ENCODE measurements at regions not wholly inside any gene's neighbourhood (a gene's known extent, or its start where the extent isn't known, plus 50 kb on each side); places are given as distances from the start of the nearest gene placed in this dataset.
"Not testable (repeated sequence)": the region's sequence is repeated elsewhere in the genome, so short reads cannot be mapped to it uniquely, and the experiment has no call there.

DNA sequence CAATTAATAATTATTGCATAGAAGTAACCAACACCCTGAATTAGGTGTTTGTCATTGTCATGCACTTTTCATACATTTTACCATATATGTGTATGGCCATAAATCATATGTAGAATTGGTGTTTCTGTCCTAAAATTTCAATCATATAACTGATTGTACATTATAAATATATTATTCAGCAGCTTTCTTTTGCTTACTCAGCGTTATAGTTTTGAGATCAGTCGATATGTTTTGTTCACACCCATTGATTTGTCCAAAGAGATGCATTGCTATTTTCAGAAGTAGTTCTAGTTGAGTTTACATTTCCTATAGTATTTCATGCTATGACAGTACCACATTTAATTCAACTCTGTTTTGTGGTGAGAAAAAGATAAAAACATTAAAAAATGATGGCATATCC, 50.5 kb upstream of the PARP4 start:
- DNase-seq, result no peak

DNA sequence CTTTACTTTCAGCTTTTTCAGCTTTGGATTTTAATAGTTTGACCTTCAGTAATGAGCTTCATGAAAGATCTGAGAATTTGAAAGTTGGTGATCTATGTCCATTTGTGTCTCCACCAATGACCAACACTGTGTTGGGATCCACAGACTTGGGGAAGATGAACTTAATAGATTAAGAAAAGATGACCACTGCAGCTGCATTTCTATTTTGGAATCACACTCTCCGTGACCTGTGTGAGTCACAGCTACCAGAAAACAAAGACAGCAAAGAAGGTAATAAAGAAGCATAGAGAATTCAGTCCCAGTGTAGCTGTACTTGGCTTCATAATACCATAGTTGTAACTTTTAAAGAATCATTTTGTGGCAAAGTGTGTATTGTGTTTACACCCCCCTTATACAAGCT, 51.4 kb upstream of the PARP4 start:
- DNase-seq, result not testable (repeated sequence)

DNA sequence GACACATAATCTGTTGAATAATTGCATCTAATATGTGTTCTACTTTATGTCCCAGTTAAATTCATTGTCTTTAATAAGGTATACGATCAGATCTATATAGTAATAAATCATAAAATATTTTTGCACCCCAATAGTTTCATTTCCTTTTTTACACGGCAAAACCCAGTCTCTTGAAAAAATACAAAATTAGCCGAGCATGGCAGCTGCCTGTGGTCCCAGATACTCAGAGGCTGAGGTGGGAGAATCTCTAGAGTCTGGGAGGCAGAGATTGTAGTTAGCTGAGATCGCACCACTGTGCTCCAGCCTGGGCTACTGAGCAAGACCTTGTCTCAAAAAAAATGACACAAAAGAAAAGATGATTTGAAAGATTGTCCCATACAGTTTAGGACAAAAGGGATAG, 52.3 kb upstream of the PARP4 start:
- DNase-seq, result no peak

DNA sequence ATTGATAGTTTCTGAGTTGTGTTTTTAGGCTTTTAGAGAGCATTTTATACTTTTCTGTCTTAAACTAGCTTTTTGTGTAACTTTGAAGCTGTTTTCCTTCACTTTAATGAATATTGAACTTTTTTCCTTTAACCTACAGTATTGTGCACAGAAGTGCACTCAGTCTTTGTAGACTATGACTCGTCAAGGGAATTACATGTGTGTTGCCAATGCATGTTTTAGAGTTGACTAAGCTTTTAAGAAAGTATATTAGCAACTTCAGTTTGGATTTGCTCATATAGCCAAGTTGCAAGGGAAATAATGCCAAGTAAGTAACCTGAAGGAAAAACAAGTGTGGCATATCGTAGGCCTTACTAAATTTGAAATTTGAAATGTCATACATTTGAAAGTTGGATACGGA, 55.0 kb upstream of the PARP4 start:
- not testable (repeated sequence) for DNase-seq

DNA sequence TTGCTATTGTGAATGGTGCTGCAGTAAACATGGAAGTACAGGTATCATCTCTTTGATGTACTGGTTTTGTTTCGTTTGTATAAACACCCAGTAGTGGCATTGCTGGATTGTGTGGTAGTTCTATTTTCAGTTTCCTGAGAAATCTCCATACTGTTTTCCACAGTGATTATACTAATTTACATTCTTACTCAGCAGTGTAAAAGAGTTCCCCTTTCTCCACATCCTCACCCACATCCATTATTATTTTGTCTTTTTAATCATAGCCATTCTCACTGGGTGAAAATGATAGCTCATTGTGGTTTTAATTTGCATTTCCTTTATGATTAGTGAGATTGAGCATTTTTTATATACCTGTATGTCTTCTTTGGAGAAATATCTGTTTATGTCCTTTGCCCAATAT, 62.3 kb upstream of the PARP4 start:
- DNase-seq, result no peak

DNA sequence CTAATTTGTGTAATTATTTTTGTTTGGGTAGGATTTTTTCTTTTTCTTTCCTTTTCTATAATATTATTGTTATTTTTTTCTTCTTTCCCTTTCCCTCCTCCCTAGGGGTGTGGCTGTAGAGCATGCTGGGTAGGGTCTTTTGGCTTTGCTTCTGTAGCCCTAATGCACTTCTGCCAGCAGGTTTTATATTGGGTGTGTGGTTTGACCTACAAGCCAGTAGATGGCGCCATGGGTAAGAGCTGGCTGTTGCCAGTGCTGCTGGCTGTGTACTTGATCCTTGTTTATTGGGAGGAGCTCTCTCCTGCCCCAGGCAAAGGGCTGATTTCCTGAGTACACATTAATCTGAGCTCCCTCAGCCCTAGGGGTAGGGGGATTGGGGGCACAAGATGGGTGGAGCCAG, 67.7 kb upstream of the PARP4 start:
- DNase-seq, result peak; percentile 27 to 46

DNA sequence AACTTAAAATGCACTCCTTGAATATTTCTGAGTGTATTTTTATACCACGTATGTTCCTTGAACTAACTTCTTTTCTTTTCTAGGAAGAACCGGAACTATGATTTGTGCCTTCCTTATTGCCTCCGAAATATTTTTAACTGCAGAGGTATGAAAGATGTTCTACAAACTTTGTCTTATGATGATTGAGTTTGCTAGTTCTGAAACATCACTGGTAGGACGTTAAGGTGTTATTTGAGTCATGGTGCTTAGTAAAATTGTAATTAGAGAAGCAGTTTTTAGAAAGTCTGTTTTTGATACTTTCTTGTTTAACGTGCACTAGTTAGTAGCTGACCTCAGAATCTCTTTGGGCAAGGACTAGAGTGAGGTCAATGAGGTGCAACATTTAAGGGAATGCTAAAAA, 69.0 kb upstream of the PARP4 start:
- not testable (repeated sequence) for DNase-seq

DNA sequence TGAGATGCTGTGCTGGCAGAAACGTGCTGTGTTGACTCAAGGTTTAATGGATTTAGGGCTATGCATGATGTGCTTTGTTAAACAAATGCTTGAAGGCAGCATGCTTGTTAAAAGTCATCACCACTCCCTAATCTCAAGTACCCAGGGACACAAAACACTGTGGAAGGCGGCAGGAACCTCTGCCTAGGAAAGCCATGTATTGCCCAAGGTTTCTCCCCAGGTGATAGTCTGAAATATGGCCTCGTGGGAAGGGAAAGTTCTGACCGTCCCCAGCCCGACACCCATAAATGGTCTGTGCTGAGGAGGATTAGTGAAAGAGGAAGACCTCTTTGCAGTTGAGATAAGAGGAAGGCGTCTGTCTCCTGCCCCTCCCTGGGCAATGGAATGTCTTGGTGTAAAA, 79.1 kb upstream of the PARP4 start:
- not testable (repeated sequence) for DNase-seq

DNA sequence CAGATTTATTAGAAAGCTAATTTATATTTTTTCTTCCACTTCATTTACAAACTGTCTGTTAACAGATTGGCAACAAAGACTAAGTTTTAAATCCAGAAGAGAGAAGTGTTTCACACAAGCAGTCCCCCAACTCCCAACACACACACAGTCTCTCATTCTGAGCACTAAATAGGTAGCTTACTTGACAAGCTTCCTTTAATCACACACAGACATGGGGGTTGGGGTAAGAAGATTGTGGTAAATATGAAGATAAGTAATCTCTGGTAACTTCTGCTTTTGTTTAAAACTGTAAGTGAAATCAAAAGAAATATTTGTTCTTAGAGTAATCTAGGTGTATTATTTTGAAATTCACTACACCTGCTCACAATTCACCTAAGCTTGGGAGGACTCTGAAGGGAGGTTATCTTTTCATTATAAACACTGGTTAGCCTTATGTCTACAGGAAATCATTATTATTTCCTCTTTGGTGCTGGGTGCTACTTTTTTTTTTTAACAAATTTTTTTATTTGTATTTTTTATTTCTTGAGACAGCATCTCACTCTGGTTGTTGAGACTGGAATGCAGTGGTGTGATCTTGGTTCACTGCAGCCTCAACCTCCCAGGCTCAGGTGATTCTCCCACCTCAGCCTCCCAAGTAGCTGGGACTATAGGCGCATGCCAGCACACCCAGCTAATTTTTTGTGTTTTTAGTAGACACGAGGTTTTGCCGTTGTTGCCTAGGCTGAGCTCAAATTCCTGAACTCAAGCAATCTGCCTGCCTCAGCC, 82.1 kb upstream of the ATP12A start:
- not testable (repeated sequence) for DNase-seq

DNA sequence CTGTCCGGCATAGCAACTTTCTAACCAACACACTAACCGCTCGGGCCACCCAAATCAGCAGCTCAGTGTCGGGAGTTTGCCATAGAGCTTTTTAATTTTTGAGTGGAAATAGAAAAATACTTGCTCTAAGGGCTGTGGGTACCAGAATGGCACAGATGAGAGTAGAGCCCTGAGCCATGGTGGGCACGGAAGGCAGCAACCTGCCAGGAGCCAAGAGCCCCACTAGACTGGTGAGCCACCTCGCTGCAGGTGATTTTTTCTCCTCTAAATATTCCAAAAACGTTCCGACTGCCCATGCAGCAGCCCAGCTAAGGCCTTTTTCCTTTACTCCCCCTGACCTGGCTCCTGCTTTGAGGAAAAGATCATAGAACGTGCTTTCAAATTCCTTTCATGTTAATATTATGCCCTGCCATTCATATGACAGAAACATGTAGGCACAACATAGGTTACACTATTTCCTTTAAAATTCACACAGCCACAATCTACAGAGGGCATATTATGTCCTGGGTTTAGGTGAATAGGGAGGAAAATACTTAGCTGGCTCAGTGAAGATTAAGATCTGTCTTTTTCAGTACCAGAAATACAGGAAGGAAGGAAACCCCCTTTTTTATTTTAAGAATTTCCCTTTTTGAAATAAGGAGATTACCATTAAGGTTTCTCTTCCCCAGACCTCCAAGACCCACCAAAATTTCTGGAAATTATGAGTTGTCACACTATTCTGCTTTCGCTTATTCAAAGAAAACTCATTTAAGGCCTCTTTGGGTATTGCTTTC, 81.0 kb upstream of the ATP12A start:
- DNase-seq, result not testable (repeated sequence)

DNA sequence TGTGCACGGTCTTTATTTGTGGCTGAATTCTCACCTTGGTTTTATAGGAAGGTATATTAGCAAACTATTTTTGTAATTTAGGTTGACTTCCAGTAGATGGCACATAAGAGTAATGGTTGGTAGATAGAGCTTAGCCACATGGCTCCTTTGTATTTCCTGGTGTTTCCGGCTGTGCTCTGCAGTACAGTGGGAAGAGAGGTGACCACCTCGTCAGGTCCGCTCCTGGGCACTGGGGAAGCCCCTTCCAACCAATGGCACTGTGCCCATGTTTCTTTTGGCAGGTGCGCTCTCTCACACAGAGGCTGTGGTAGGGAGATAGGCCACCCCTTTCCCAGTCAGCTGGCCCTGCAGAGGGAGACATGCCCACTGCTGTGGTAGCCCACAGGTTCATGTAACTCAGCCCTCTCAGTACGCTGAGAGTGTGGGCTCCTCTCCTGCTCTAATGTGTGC, 74.3 kb upstream of the ATP12A start:
- no peak for DNase-seq

DNA sequence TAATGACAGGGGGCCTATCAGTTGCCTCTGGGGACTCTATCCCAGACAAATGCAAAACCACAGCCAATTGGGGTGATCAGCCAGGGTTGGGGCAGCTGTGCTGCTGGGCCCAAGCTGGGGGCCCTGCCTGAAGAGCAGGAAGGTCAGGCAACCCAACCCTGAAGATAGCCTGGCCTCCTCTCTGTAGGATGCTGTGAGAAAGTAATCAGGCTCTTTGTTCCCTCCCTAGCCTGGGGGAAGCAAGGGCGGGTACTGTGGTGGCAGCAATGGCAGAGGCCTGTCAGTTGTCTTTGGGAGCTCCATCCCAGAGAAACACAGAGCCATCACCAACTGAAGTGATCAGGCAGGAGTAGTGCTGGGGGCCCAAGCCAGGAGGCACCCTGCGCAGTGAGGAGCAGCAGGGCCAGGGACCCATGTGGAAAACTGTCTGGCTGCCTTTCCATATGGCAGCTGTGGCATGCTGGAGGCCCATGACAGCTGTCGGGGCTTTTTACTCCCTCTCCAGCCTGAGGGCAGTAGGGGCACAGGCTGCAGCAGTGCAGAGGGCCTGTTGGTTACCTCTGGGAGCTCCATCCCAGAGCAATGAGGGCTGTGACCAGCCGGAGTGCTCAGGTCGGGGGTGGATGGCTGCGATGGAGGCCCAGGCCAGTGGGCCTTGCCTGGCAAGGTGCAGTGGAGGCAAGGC, 73.6 kb upstream of the ATP12A start:
- no peak for DNase-seq

DNA sequence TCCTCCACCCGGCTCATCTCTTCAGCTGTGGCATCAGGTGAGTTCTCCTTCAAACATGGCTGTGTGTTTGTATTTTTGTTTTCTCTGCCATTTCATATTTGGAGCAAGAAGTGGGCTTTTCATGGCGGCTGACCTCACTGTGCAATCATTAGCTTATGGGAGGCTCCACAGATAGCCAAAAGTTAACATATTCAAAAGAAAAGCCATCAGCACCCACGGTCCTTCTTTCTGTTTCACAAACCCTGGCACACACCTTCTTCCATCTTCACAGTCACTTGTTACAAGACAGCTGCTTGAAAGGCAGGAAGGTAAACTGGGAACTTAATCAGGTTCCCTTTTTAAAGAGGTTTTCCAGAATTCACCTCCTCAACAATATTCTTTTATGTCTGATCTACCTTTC, 69.3 kb upstream of the ATP12A start:
- DNase-seq, result no peak

DNA sequence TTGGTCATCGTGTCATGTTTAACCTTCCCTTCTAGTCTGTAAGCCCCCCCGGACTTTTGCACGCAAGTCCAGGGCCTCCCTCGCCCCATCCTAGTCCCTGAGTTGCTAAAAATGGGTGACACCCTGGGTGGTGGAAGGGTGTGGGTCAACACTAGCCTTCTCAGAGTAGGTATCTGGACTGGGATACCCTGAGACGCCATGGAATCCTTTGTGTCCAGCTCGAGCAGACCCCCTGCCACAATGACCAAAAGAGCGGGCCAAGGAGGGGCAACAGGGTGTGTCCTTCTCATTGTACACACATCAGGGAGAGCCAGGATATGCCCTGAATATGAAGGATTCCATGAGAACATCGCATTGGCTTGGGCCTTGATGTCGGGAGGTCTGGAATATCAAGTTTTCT, 67.5 kb upstream of the ATP12A start:
- DNase-seq, result no peak

DNA sequence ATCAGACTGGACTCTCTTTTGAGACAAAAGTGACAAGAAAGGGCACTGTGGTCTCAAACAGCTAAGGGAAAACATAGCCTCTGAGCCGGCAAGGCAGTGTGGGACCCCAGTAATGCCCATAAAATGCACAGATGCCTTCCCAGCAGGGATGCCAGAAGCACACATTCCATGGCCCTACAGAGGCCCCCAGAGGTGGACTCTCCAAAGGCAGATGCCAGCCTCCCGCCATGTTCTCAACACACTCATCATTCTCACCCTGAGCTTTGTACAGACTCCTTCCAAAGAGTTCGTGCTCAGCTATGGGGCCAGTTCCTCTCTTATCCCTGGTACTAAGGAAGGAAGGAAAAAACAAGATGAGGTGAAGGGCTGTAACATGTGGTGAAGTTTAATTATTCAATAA, 67.1 kb upstream of the ATP12A start:
- no peak for DNase-seq

DNA sequence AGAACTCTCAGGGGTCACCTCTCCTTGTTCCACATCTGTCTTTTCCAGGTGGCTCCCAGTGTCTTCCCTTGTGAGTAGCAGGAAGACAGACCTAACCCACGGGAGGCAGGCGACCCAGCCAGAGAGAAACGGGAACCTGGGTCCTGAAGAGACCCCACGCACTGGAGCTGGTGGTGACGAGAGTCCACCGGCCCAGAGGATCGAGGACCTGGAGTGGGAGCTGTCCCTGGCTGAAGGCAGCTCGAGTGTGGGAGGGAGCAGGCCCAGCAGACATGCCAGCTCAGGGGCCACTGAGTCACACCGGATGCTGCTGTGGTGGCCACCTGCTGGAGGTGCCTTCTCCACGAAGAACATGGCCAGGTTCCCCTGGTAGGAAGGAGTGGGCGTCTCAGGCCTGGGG, 66.5 kb upstream of the ATP12A start:
- DNase-seq, result no peak

DNA sequence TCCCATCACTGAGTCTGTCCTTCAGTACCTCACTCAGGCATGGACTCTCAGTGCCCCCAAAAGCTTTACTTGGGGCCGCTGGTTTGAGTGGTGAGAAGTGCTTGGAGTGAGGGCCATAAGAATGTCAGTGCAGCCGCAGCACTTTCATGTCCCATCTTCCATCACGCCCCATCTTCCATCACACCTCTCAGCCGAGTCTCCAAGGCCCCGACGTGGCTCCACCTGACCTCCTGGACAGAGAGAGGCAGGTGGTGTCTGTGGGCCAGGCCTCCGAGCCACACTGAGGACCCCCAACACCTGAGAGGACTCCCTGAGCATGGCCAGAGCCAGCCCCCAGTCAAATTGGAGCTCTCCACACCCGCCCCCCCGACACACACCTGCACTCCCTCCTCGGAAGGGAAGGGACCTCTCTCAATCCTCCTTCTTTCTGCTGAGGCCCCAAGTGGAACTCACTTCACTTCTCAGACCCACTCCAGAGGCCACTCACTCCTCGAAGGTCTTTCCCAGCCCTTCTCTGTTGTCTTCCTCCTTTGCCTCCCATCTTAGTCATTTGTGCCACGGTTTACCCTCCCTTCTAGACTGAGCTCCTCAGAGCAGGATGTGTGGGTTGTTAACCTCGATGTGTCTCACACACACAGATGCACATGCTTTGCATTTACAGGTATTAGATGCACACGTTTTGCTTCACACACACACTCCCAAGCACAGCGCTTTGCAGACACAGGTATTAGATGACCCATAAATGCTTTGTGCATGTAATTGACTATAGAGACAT, 65.7 kb upstream of the ATP12A start:
- DNase-seq, result no peak

DNA sequence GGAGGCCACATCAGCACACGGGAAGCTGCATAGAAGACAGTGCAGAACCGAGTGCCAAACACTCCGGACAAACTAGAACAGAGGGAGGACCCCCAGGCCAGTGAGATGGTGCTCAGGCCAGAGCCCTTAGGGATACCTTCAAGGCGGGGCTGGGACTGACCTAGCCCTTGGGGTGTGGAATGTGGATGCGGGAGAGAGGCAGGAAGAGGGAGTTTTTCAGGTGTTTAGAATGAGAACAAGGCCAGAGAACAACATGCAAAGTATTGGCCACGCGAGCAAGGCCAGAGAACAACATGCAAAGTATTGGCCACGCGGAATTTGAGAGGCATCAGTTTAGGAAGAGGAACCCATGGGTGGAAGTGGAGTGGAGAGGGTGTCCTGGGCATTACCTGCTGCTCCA, 65.1 kb upstream of the ATP12A start:
- DNase-seq, result no peak

DNA sequence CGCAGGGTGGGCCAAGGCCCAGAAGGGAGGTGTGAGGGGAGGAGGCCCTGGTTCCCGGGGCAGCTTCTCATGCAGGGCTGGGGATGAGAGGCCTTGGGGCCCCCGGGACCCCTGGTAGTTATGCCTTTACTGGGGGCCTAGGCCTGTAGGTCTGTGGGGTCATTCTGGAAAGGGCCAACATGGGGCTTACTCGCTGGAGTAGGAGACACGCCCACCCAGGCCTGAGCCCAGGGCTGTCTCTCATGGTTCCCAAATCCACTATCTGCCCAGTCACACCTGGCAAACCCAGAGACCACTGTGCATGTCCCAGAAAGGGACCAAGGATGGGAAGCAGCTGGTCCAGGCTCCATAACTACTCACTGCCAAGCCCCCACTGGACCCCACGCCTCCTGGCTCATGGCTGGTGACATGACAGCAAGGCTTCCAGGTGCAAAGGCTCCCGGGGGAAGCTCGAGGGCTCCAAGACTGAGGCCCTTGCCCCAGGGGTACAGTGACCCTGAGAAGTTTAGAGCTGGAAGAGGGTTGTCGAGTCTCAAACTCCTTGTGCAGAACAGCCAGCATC, 64.2 kb upstream of the ATP12A start:
- DNase-seq, result no peak

DNA sequence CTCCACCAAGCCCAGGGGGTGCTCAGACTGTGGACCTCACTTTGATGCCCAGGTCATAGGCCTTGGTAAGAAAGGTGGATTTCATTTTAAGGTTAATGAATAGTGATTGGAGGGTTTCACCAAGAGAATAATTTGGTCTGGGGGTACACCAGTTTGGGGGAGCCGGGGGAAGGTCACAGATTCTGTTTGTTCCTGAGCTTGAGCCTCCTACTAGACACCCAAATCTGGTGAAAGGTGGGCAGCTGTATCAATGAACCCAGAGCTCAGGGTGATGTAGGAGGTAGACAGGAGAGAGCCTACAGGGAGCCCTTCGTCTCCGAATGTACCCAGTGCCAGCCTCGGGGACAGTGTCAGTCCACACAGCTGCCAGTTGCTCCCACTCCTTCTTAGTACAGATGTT, 63.7 kb upstream of the ATP12A start:
- no peak for DNase-seq

DNA sequence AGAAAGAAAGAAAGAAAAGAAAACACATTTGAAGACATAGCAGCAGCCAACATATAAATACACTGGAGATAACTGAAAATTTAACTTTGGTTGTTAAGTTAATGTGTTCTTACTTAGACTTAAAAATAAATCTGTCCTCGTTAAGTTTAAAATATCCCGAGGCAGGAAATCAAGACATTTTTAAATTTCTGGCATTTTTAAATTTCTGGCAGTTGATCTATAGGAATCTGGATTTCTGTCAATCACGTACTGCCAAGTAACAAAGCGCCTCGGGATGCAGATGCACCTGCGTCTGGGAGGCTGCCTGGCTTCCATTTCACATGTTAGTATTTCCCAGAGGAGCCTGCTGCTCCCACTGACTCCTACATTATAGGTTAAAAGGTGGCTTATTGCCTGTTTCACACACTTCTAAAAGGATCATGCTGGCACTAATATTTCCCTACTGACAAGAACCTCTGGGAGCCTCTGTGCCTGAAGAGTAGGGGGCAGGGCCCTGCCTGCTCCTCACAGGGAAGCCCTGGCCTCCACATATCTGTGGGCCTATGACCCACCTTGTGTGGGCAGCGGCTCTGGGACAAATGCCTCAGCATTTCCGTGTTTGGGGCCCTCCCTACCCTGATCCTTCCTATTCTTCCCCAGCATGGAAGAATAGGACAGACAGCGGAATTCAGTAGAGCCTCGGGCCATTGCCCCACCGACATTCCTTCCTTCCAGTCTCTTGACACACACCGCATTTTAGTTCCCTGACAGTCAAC, 62.8 kb upstream of the ATP12A start:
- no peak for DNase-seq

Measured in CD4-positive, alpha-beta T cell treated with Interleukin-1 beta for 1 hour (primary cell).